ENCODE measurements at regions not wholly inside any gene's neighbourhood (a gene's known extent, or its start where the extent isn't known, plus 50 kb on each side); places are given as distances from the start of the nearest gene placed in this dataset.

DNA sequence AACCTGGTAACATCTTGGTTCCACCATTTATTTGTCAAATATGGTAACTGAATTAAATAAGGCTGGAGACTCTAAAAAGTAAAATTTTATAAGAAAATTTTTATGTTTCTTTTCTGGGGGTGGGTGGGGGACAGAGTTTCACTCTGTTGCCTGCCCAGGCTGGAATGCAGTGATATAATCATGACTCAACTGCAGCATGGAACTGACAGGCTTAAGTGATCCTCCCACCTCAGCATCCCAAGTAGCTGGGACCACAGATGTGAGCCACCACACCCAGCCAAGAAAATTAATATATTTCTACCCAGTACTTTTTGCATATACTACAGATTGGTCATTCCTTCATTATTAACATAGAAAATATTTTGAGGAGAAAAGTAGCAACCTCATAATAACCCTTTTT is 216.9 kb downstream of the DEPDC1B start:
- TF ChIP-seq CTCF (IDR thresholded peaks at IDR 0.05; ENCODE audit: poor library complexity) = no peak
- no peak for TF ChIP-seq EZH2 (IDR thresholded peaks at IDR 0.05; ENCODE audit: borderline replicate concordance)
- no peak for TF ChIP-seq EZH2phosphoT487 (IDR thresholded peaks at IDR 0.05; ENCODE audit: low read depth, severe bottlenecking, unreplicated experiment)
